ENCODE measurements at regions not wholly inside any gene's neighbourhood (a gene's known extent, or its start where the extent isn't known, plus 50 kb on each side); places are given as distances from the start of the nearest gene placed in this dataset.

GRCh38 chr12:116666305-116666673 is 71.6 kb downstream of the SPRING1 start:
- TF ChIP-seq SPI1 (IDR thresholded peaks at IDR 0.05; ENCODE audit: borderline replicate concordance, low read depth): no peak
- TF ChIP-seq, protein P1, sequence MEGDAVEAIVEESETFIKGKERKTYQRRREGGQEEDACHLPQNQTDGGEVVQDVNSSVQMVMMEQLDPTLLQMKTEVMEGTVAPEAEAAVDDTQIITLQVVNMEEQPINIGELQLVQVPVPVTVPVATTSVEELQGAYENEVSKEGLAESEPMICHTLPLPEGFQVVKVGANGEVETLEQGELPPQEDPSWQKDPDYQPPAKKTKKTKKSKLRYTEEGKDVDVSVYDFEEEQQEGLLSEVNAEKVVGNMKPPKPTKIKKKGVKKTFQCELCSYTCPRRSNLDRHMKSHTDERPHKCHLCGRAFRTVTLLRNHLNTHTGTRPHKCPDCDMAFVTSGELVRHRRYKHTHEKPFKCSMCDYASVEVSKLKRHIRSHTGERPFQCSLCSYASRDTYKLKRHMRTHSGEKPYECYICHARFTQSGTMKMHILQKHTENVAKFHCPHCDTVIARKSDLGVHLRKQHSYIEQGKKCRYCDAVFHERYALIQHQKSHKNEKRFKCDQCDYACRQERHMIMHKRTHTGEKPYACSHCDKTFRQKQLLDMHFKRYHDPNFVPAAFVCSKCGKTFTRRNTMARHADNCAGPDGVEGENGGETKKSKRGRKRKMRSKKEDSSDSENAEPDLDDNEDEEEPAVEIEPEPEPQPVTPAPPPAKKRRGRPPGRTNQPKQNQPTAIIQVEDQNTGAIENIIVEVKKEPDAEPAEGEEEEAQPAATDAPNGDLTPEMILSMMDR (IDR thresholded peaks at IDR 0.05; ENCODE audit: insufficient read depth, low read length): no peak
- TF ChIP-seq GABPA (IDR thresholded peaks at IDR 0.05; ENCODE audit: low read depth): no peak
- TF ChIP-seq REST (IDR thresholded peaks at IDR 0.05; ENCODE audit: insufficient replicate concordance, low read depth): no peak
- no peak for TF ChIP-seq POLR2AphosphoS5 (IDR thresholded peaks at IDR 0.05; ENCODE audit: low read depth)
- DNase-seq (ENCODE audit: low read depth in 1 of 2, low spot score in 1 of 2): no peak
- Histone ChIP-seq H3K27ac (replicated peaks) (no peak overlapping the region), H3K4me3 (replicated peaks; ENCODE audit: insufficient read depth, low read length) (no peak overlapping the region), H3K27me3 (ENCODE audit: insufficient read depth, poor library complexity, severe bottlenecking) (no peaks in the 10 kb centered on the region)

GRCh38 chr12:116665666-116666304 is 72.1 kb downstream of the SPRING1 start:
- TF ChIP-seq GABPA (IDR thresholded peaks at IDR 0.05; ENCODE audit: low read depth) (no peak), POLR2AphosphoS5 (IDR thresholded peaks at IDR 0.05; ENCODE audit: low read depth) (no peak), REST (IDR thresholded peaks at IDR 0.05; ENCODE audit: insufficient replicate concordance, low read depth) (no peak), SPI1 (IDR thresholded peaks at IDR 0.05; ENCODE audit: borderline replicate concordance, low read depth) (no peak)
- TF ChIP-seq, protein P1 (IDR thresholded peaks at IDR 0.05; ENCODE audit: insufficient read depth, low read length): no peak
- Histone ChIP-seq H3K27ac (replicated peaks) (no peak overlapping the region), H3K4me3 (replicated peaks; ENCODE audit: insufficient read depth, low read length) (peak overlapping the region; percentile 90), H3K27me3 (ENCODE audit: insufficient read depth, poor library complexity, severe bottlenecking) (no peaks in the 10 kb centered on the region)
- DNase-seq (ENCODE audit: low read depth in 1 of 2, low spot score in 1 of 2): no peak

GRCh38 chr12:116664085-116664484 is 73.8 kb downstream of the SPRING1 start:
- peak overlapping the region; percentile 90 for H3K4me3 ChIP-seq (replicated peaks; ENCODE audit: insufficient read depth, low read length)
- no peaks in the 10 kb centered on the region for H3K27me3 ChIP-seq (ENCODE audit: insufficient read depth, poor library complexity, severe bottlenecking)
- DNase-seq (ENCODE audit: low read depth in 1 of 2, low spot score in 1 of 2): no peak
- H3K27ac ChIP-seq (replicated peaks): peak overlapping the region; percentile 77
- TF ChIP-seq, protein P1 (IDR thresholded peaks at IDR 0.05; ENCODE audit: insufficient read depth, low read length): no peak

- peak overlapping the region; percentile 90 for H3K4me3 ChIP-seq (replicated peaks; ENCODE audit: insufficient read depth, low read length)
- DNase-seq (ENCODE audit: low read depth in 1 of 2, low spot score in 1 of 2): peak; percentile 76 to 84
- no peak for TF ChIP-seq GABPA (IDR thresholded peaks at IDR 0.05; ENCODE audit: low read depth)
- TF ChIP-seq REST (IDR thresholded peaks at IDR 0.05; ENCODE audit: insufficient replicate concordance, low read depth): peak; percentile 30
- peak; percentile 65 for TF ChIP-seq POLR2AphosphoS5 (IDR thresholded peaks at IDR 0.05; ENCODE audit: low read depth)
- TF ChIP-seq, protein P1 (IDR thresholded peaks at IDR 0.05; ENCODE audit: insufficient read depth, low read length): no peak
- H3K27me3 ChIP-seq (ENCODE audit: insufficient read depth, poor library complexity, severe bottlenecking): no peaks in the 10 kb centered on the region
- H3K27ac ChIP-seq (replicated peaks): peak overlapping the region; percentile 77
These were observed 75.2 kb downstream of the SPRING1 start for GRCh38 chr12:116662612-116663144.

Measured in HL-60 (cell line).